HG03457 (cell line): ENCODE measurements at regions not wholly inside any gene's neighbourhood (a gene's known extent, or its start where the extent isn't known, plus 50 kb on each side); places are given as distances from the start of the nearest gene placed in this dataset.

Experiments used
- ATAC-seq: cut with Tn5 transposase; IDR thresholded peaks from one replicate; pipeline ENCODE4 v1.9.1; 2021; ENCODE audit warnings: moderate number of reproducible peaks; ENCODE audit not compliant: unreplicated experiment

- no peak for ATAC-seq
Measured at GRCh38 chr7:94054130-94054529, 50.0 kb upstream of the BET1 start.

- no peak for ATAC-seq
Measured at GRCh38 chr7:94055963-94056362, 51.8 kb upstream of the BET1 start.

GRCh38 chr7:94056796-94057207 is 52.6 kb upstream of the BET1 start:
- ATAC-seq = no peak

- no peak for ATAC-seq
Measured at GRCh38 chr7:94057955-94058354, 53.8 kb upstream of the BET1 start.

GRCh38 chr7:94059746-94060145 is 55.6 kb upstream of the BET1 start:
- no peak for ATAC-seq

- ATAC-seq = no peak
Measured at GRCh38 chr7:94060752-94061151, 56.6 kb upstream of the BET1 start.

- ATAC-seq = no peak
Measured at GRCh38 chr7:94061326-94061725, 57.2 kb upstream of the BET1 start.

- no peak for ATAC-seq
Measured at GRCh38 chr7:94062372-94062771, 58.2 kb upstream of the BET1 start.

- no peak for ATAC-seq
Measured at GRCh38 chr7:94064541-94065191, 60.5 kb upstream of the BET1 start.

GRCh38 chr7:94067047-94067446 is 62.9 kb upstream of the BET1 start:
- no peak for ATAC-seq

GRCh38 chr7:94067506-94067905 is 63.4 kb upstream of the BET1 start:
- ATAC-seq = no peak

- peak; percentile 79 for ATAC-seq
Measured at GRCh38 chr7:94069162-94069739, 65.1 kb upstream of the BET1 start.

GRCh38 chr7:94080551-94080950 is 76.4 kb upstream of the BET1 start:
- ATAC-seq = no peak

- no peak for ATAC-seq
Measured at GRCh38 chr7:94082126-94082525, 78.0 kb upstream of the BET1 start.

GRCh38 chr7:94087664-94088352 is 83.7 kb upstream of the BET1 start:
- ATAC-seq = peak; percentile 97

GRCh38 chr7:94088560-94088959 is 84.4 kb upstream of the BET1 start:
- no peak for ATAC-seq

GRCh38 chr7:94089806-94090205 is 85.7 kb upstream of the BET1 start:
- ATAC-seq = no peak

- ATAC-seq = no peak
Measured at GRCh38 chr7:94092980-94093379, 88.8 kb upstream of the BET1 start.

GRCh38 chr7:94094298-94094697 is 90.1 kb upstream of the BET1 start:
- no peak for ATAC-seq

- ATAC-seq = no peak
Measured at GRCh38 chr7:94095316-94096009, 91.3 kb upstream of the BET1 start.

GRCh38 chr7:94099679-94100078 is 95.5 kb upstream of the BET1 start:
- no peak for ATAC-seq
